ENCODE measurements at regions not wholly inside any gene's neighbourhood (a gene's known extent, or its start where the extent isn't known, plus 50 kb on each side); places are given as distances from the start of the nearest gene placed in this dataset.

GRCh38 chr12:9347328-9348127 is 139.3 kb upstream of the PZP start:
- H3K4me1 ChIP-seq (ENCODE audit: insufficient read depth, low read length) = no peaks in the 10 kb centered on the region
- peaks cover 3% of the 10 kb centered on the region; the same call in 1 of the 2 replicates for H3K27me3 Mint-ChIP-seq (ENCODE audit: low read depth)
- no peaks in the 10 kb centered on the region for H3K27me3 ChIP-seq (ENCODE audit: insufficient read depth, low read length)
- H3K4me1 Mint-ChIP-seq = peaks cover 0 to 7% of the 10 kb centered on the region in 2 experiments; a peak in 2 of 4 replicates
- no peaks in the 10 kb centered on the region for H3K23me2 ChIP-seq (ENCODE audit: insufficient read length, low read depth, low read length, poor library complexity, severe bottlenecking)
- no peak overlapping the region for H2BK5ac ChIP-seq (ENCODE audit: insufficient read length, low read length)
- H3K9me3 ChIP-seq (ENCODE audit: control insufficient read depth, low read depth, low read length) = peaks cover 4% of the 10 kb centered on the region
- no peak overlapping the region for H2BK20ac ChIP-seq (ENCODE audit: low read depth, low read length, poor library complexity, severe bottlenecking)
- H3K23ac ChIP-seq (ENCODE audit: insufficient read length, low read depth, low read length) = no peak overlapping the region
- no peak overlapping the region for H3K14ac ChIP-seq (ENCODE audit: insufficient read depth, low read length)
- H3K27ac Mint-ChIP-seq = no peak overlapping the region
- no peak overlapping the region for H2BK120ac ChIP-seq (ENCODE audit: low read depth, low read length, poor library complexity, severe bottlenecking)
- no peak overlapping the region for H2BK15ac ChIP-seq (ENCODE audit: low read depth, low read length)
- H2BK12ac ChIP-seq (ENCODE audit: insufficient read length, low read depth, low read length) = no peak overlapping the region
- no peaks in the 10 kb centered on the region for H3K79me2 ChIP-seq (ENCODE audit: insufficient read depth, low read length)
- no peak overlapping the region for H3K18ac ChIP-seq (ENCODE audit: insufficient read length, low read depth, low read length)
- H3K79me1 ChIP-seq (ENCODE audit: insufficient read depth, low read depth, low read length, poor library complexity, severe bottlenecking) = no peaks in the 10 kb centered on the region
- WGBS (ENCODE audit: extremely low coverage, insufficient read length, low lambda C conversion rate) = no CpG with 5 or more reads among the region's 5 CpGs
- H4K5ac ChIP-seq (ENCODE audit: insufficient read length, low read depth, low read length) = no peak overlapping the region
- H3K56ac ChIP-seq (ENCODE audit: insufficient read length, low read depth, low read length) = no peak overlapping the region
- H4K91ac ChIP-seq (ENCODE audit: insufficient read length, low read depth, low read length) = no peak overlapping the region
- TF ChIP-seq CTCF (conservative IDR thresholded peaks at IDR 0.05) = no peak
- H3K4me3 Mint-ChIP-seq = no peak overlapping the region
- no peak overlapping the region for H4K8ac ChIP-seq (replicated peaks; ENCODE audit: insufficient read length, low read depth, low read length)
- H3K4ac ChIP-seq (ENCODE audit: low read depth, low read length) = no peak overlapping the region
- no peak overlapping the region for H3K27ac ChIP-seq (ENCODE audit: insufficient read length, low read depth, low read length)
- no peaks in the 10 kb centered on the region for H4K20me1 ChIP-seq (ENCODE audit: control insufficient read depth, insufficient read depth, insufficient read length)
- peaks cover 8 to 9% of the 10 kb centered on the region in 2 experiments; a peak in 4 of 5 replicates for H3K9me3 Mint-ChIP-seq
- peaks cover 19 to 28% (median 26%) of the 10 kb centered on the region in 3 experiments for H3K36me3 Mint-ChIP-seq (ENCODE audit: insufficient read depth in 1 of 3, low read depth in 3 of 3)
- H3K4me2 ChIP-seq (ENCODE audit: insufficient read depth, insufficient read length, low read length) = no peak overlapping the region
- no peak overlapping the region for H2AK5ac ChIP-seq (ENCODE audit: insufficient read length, low read length)
- H2AFZ ChIP-seq (ENCODE audit: low read length) = no peak overlapping the region
- H3T11ph ChIP-seq (ENCODE audit: low read length) = no peak overlapping the region
- peak; percentile 11 for DNase-seq
- H3K9ac ChIP-seq (ENCODE audit: extremely low read depth, insufficient read length, low read length) = no peak overlapping the region

All from H9 (cell line).